HUES48 (cell line): ENCODE measurements at regions not wholly inside any gene's neighbourhood (a gene's known extent, or its start where the extent isn't known, plus 50 kb on each side); places are given as distances from the start of the nearest gene placed in this dataset.

ENCODE experiments used
- H3K27ac ChIP-seq: one replicate; pipeline ENCODE4 v1.7.0; 2013; ENCODE audit warnings: low read depth, low read length, inconsistent platforms
- H3K27me3 ChIP-seq: 2 replicates; pipeline ENCODE4 v1.6.1; 2013; ENCODE audit warnings: mild to moderate bottlenecking, low read length; ENCODE audit not compliant: control insufficient read depth, insufficient read depth
- H3K36me3 ChIP-seq: 2 replicates; pipeline ENCODE4 v1.6.1; 2013; ENCODE audit warnings: low read length; ENCODE audit not compliant: control insufficient read depth, insufficient read depth
- H3K4me1 ChIP-seq: 2 replicates; pipeline ENCODE4 v1.6.1; 2013; ENCODE audit warnings: mild to moderate bottlenecking, low read length; ENCODE audit not compliant: control insufficient read depth, insufficient read depth
- H3K4me3 ChIP-seq: 2 replicates; pipeline ENCODE4 v1.5.1; 2013; ENCODE audit warnings: mild to moderate bottlenecking, low read depth, low read length
- H3K9ac ChIP-seq: 2 replicates; pipeline ENCODE4 v1.6.1; 2013; ENCODE audit warnings: mild to moderate bottlenecking, low read depth, low read length, moderate library complexity
- H3K9me3 ChIP-seq: 2 replicates; pipeline ENCODE4 v1.6.1; 2013; ENCODE audit warnings: low read length; ENCODE audit not compliant: control insufficient read depth, insufficient read depth

- H3K27me3 ChIP-seq: no peaks in the 10 kb centered on the region
- H3K9me3 ChIP-seq: no peaks in the 10 kb centered on the region
- no peaks in the 10 kb centered on the region for H3K36me3 ChIP-seq
- H3K27ac ChIP-seq: no peak overlapping the region
- no peak overlapping the region for H3K9ac ChIP-seq
- no peak overlapping the region for H3K4me3 ChIP-seq
- no peaks in the 10 kb centered on the region for H3K4me1 ChIP-seq
These were observed 441.5 kb downstream of the RASEF start for GRCh38 chr9:82621447-82621846.

GRCh38 chr9:82637368-82637767 is 425.6 kb downstream of the RASEF start:
- H3K9ac ChIP-seq: no peak overlapping the region
- H3K4me1 ChIP-seq: no peaks in the 10 kb centered on the region
- no peak overlapping the region for H3K4me3 ChIP-seq
- no peak overlapping the region for H3K27ac ChIP-seq
- H3K36me3 ChIP-seq: no peaks in the 10 kb centered on the region
- no peaks in the 10 kb centered on the region for H3K9me3 ChIP-seq
- no peaks in the 10 kb centered on the region for H3K27me3 ChIP-seq

- no peak overlapping the region for H3K9ac ChIP-seq
- H3K9me3 ChIP-seq: no peaks in the 10 kb centered on the region
- H3K4me1 ChIP-seq: no peaks in the 10 kb centered on the region
- H3K27me3 ChIP-seq: no peaks in the 10 kb centered on the region
- no peak overlapping the region for H3K27ac ChIP-seq
- no peak overlapping the region for H3K4me3 ChIP-seq
- H3K36me3 ChIP-seq: no peaks in the 10 kb centered on the region
These were observed 417.3 kb downstream of the RASEF start for GRCh38 chr9:82645600-82645999.

GRCh38 chr9:82650368-82650767 is 412.6 kb downstream of the RASEF start:
- Histone ChIP-seq H3K9ac (no peak overlapping the region), H3K36me3 (no peaks in the 10 kb centered on the region), H3K4me1 (peaks cover 10% of the 10 kb centered on the region), H3K4me3 (no peak overlapping the region), H3K9me3 (no peaks in the 10 kb centered on the region), H3K27ac (no peak overlapping the region), H3K27me3 (no peaks in the 10 kb centered on the region)

GRCh38 chr9:82651474-82651873 is 411.5 kb downstream of the RASEF start:
- no peak overlapping the region for H3K9ac ChIP-seq
- no peak overlapping the region for H3K27ac ChIP-seq
- no peaks in the 10 kb centered on the region for H3K36me3 ChIP-seq
- no peaks in the 10 kb centered on the region for H3K9me3 ChIP-seq
- H3K4me3 ChIP-seq: no peak overlapping the region
- H3K27me3 ChIP-seq: no peaks in the 10 kb centered on the region
- peaks cover 10% of the 10 kb centered on the region for H3K4me1 ChIP-seq

- Histone ChIP-seq H3K4me1 (no peaks in the 10 kb centered on the region), H3K27me3 (no peaks in the 10 kb centered on the region), H3K27ac (no peak overlapping the region), H3K36me3 (no peaks in the 10 kb centered on the region), H3K9ac (no peak overlapping the region), H3K4me3 (no peak overlapping the region), H3K9me3 (no peaks in the 10 kb centered on the region)
These were observed 397.6 kb downstream of the RASEF start for GRCh38 chr9:82665324-82665723.

- H3K9me3 ChIP-seq: no peaks in the 10 kb centered on the region
- H3K4me1 ChIP-seq: no peaks in the 10 kb centered on the region
- H3K27me3 ChIP-seq: no peaks in the 10 kb centered on the region
- no peaks in the 10 kb centered on the region for H3K36me3 ChIP-seq
- no peak overlapping the region for H3K4me3 ChIP-seq
- H3K27ac ChIP-seq: no peak overlapping the region
- no peak overlapping the region for H3K9ac ChIP-seq
These were observed 394.2 kb downstream of the RASEF start for GRCh38 chr9:82668689-82669199.

- Histone ChIP-seq H3K27me3 (no peaks in the 10 kb centered on the region), H3K4me1 (no peaks in the 10 kb centered on the region), H3K27ac (no peak overlapping the region), H3K9ac (no peak overlapping the region), H3K9me3 (no peaks in the 10 kb centered on the region), H3K4me3 (no peak overlapping the region), H3K36me3 (no peaks in the 10 kb centered on the region)
These were observed 392.9 kb downstream of the RASEF start for GRCh38 chr9:82670000-82670399.

GRCh38 chr9:82670726-82671125 is 392.2 kb downstream of the RASEF start:
- H3K27ac ChIP-seq: no peak overlapping the region
- no peak overlapping the region for H3K4me3 ChIP-seq
- H3K27me3 ChIP-seq: no peaks in the 10 kb centered on the region
- no peaks in the 10 kb centered on the region for H3K4me1 ChIP-seq
- H3K9me3 ChIP-seq: no peaks in the 10 kb centered on the region
- H3K36me3 ChIP-seq: no peaks in the 10 kb centered on the region
- no peak overlapping the region for H3K9ac ChIP-seq

- Histone ChIP-seq H3K9ac (no peak overlapping the region), H3K9me3 (no peaks in the 10 kb centered on the region), H3K4me3 (no peak overlapping the region), H3K4me1 (no peaks in the 10 kb centered on the region), H3K27me3 (no peaks in the 10 kb centered on the region), H3K36me3 (no peaks in the 10 kb centered on the region), H3K27ac (no peak overlapping the region)
These were observed 389.7 kb downstream of the RASEF start for GRCh38 chr9:82673201-82673600.

GRCh38 chr9:82673919-82674318 is 389.0 kb downstream of the RASEF start:
- Histone ChIP-seq H3K4me1 (no peaks in the 10 kb centered on the region), H3K9me3 (no peaks in the 10 kb centered on the region), H3K27me3 (no peaks in the 10 kb centered on the region), H3K27ac (no peak overlapping the region), H3K4me3 (no peak overlapping the region), H3K9ac (no peak overlapping the region), H3K36me3 (no peaks in the 10 kb centered on the region)

GRCh38 chr9:82675102-82675501 is 387.8 kb downstream of the RASEF start:
- no peaks in the 10 kb centered on the region for H3K9me3 ChIP-seq
- no peaks in the 10 kb centered on the region for H3K4me1 ChIP-seq
- no peaks in the 10 kb centered on the region for H3K27me3 ChIP-seq
- no peak overlapping the region for H3K4me3 ChIP-seq
- no peaks in the 10 kb centered on the region for H3K36me3 ChIP-seq
- no peak overlapping the region for H3K27ac ChIP-seq
- H3K9ac ChIP-seq: no peak overlapping the region
